ENCODE measurements at regions not wholly inside any gene's neighbourhood (a gene's known extent, or its start where the extent isn't known, plus 50 kb on each side); places are given as distances from the start of the nearest gene placed in this dataset.

DNA sequence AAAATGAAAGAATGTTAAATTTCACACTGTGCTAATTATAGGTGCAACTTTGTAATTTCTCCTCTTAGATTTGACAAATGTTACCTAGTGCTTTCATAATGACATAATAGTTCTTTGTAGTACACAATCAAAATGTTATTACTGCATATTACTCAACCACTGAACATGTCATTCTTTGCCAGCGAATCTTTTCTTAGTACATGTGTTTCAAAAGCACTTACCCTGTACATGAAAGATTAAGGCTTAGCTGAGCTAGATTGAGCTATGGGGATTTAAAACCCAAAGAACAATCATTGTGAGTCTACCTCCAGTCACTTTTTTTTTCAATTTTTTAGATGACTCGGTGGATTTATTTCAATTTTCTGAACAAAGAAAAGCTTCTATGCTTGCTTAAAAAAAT is 123.5 kb upstream of the FERD3L start (continued):
- TF ChIP-seq, protein P1, sequence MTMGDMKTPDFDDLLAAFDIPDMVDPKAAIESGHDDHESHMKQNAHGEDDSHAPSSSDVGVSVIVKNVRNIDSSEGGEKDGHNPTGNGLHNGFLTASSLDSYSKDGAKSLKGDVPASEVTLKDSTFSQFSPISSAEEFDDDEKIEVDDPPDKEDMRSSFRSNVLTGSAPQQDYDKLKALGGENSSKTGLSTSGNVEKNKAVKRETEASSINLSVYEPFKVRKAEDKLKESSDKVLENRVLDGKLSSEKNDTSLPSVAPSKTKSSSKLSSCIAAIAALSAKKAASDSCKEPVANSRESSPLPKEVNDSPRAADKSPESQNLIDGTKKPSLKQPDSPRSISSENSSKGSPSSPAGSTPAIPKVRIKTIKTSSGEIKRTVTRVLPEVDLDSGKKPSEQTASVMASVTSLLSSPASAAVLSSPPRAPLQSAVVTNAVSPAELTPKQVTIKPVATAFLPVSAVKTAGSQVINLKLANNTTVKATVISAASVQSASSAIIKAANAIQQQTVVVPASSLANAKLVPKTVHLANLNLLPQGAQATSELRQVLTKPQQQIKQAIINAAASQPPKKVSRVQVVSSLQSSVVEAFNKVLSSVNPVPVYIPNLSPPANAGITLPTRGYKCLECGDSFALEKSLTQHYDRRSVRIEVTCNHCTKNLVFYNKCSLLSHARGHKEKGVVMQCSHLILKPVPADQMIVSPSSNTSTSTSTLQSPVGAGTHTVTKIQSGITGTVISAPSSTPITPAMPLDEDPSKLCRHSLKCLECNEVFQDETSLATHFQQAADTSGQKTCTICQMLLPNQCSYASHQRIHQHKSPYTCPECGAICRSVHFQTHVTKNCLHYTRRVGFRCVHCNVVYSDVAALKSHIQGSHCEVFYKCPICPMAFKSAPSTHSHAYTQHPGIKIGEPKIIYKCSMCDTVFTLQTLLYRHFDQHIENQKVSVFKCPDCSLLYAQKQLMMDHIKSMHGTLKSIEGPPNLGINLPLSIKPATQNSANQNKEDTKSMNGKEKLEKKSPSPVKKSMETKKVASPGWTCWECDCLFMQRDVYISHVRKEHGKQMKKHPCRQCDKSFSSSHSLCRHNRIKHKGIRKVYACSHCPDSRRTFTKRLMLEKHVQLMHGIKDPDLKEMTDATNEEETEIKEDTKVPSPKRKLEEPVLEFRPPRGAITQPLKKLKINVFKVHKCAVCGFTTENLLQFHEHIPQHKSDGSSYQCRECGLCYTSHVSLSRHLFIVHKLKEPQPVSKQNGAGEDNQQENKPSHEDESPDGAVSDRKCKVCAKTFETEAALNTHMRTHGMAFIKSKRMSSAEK (CRISPR knock-in tag; IDR thresholded peaks at IDR 0.05; ENCODE audit: borderline replicate concordance): no peak
- no peak for TF ChIP-seq CBFB (CRISPR knock-in tag; IDR thresholded peaks at IDR 0.05; ENCODE audit: low read depth)
- TF ChIP-seq GTF2I (CRISPR knock-in tag; conservative IDR thresholded peaks at IDR 0.05): no peak

DNA sequence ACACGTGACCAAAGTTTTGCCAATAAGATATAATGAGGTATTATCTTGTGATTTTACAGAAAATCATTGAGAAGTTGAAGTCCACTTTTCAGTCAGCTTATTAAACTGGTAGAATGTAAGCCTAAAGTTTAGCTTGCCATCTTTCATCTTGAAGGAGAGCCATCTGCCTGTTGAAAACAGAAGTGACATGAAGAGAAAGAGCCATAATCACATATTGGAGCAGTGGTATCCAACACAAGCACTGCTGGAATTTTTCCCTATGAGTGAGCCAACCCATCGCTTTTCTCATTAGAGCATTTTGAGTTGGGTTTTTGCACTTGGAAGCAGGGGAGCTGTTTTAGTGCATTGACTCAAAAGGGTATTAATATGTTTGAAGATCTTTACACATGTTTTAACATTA is 117.6 kb upstream of the FERD3L start:
- no peak overlapping the region for H3K4me3 Mint-ChIP-seq
- H3K27me3 Mint-ChIP-seq (ENCODE audit: low read depth): no peaks in the 10 kb centered on the region
- CTCF ChIA-PET: interaction anchor here (1.0 kb wide), 1 partner anchor 141 kb away, joined by 3 read pairs; no protein-coding TSS in a partner anchor
- no peaks in the 10 kb centered on the region for H3K4me1 Mint-ChIP-seq
- H3K9me3 Mint-ChIP-seq: peaks cover 7% of the 10 kb centered on the region; the same call in 1 of the 2 replicates
- H3K27ac Mint-ChIP-seq: no peak overlapping the region
- ATAC-seq (no peak), DNase-seq (ENCODE audit: low spot score) (no peak)
- POLR2A ChIA-PET: no interaction called here
- H3K36me3 Mint-ChIP-seq: no peaks in the 10 kb centered on the region
- TF ChIP-seq, protein P2, sequence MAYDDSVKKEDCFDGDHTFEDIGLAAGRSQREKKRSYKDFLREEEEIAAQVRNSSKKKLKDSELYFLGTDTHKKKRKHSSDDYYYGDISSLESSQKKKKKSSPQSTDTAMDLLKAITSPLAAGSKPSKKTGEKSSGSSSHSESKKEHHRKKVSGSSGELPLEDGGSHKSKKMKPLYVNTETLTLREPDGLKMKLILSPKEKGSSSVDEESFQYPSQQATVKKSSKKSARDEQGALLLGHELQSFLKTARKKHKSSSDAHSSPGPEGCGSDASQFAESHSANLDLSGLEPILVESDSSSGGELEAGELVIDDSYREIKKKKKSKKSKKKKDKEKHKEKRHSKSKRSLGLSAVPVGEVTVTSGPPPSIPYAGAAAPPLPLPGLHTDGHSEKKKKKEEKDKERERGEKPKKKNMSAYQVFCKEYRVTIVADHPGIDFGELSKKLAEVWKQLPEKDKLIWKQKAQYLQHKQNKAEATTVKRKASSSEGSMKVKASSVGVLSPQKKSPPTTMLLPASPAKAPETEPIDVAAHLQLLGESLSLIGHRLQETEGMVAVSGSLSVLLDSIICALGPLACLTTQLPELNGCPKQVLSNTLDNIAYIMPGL (CRISPR knock-in tag; IDR thresholded peaks at IDR 0.05): no peak
- TF ChIP-seq, protein P3, sequence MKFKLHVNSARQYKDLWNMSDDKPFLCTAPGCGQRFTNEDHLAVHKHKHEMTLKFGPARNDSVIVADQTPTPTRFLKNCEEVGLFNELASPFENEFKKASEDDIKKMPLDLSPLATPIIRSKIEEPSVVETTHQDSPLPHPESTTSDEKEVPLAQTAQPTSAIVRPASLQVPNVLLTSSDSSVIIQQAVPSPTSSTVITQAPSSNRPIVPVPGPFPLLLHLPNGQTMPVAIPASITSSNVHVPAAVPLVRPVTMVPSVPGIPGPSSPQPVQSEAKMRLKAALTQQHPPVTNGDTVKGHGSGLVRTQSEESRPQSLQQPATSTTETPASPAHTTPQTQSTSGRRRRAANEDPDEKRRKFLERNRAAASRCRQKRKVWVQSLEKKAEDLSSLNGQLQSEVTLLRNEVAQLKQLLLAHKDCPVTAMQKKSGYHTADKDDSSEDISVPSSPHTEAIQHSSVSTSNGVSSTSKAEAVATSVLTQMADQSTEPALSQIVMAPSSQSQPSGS (CRISPR knock-in tag; IDR thresholded peaks at IDR 0.05; ENCODE audit: borderline replicate concordance, low read depth): no peak
- TF ChIP-seq, protein P4, sequence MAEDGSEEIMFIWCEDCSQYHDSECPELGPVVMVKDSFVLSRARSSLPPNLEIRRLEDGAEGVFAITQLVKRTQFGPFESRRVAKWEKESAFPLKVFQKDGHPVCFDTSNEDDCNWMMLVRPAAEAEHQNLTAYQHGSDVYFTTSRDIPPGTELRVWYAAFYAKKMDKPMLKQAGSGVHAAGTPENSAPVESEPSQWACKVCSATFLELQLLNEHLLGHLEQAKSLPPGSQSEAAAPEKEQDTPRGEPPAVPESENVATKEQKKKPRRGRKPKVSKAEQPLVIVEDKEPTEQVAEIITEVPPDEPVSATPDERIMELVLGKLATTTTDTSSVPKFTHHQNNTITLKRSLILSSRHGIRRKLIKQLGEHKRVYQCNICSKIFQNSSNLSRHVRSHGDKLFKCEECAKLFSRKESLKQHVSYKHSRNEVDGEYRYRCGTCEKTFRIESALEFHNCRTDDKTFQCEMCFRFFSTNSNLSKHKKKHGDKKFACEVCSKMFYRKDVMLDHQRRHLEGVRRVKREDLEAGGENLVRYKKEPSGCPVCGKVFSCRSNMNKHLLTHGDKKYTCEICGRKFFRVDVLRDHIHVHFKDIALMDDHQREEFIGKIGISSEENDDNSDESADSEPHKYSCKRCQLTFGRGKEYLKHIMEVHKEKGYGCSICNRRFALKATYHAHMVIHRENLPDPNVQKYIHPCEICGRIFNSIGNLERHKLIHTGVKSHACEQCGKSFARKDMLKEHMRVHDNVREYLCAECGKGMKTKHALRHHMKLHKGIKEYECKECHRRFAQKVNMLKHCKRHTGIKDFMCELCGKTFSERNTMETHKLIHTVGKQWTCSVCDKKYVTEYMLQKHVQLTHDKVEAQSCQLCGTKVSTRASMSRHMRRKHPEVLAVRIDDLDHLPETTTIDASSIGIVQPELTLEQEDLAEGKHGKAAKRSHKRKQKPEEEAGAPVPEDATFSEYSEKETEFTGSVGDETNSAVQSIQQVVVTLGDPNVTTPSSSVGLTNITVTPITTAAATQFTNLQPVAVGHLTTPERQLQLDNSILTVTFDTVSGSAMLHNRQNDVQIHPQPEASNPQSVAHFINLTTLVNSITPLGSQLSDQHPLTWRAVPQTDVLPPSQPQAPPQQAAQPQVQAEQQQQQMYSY (CRISPR knock-in tag; IDR thresholded peaks at IDR 0.05): no peak
- no peak for TF ChIP-seq RELA (CRISPR knock-in tag; IDR thresholded peaks at IDR 0.05; ENCODE audit: borderline replicate concordance)
- TF ChIP-seq, protein P5, sequence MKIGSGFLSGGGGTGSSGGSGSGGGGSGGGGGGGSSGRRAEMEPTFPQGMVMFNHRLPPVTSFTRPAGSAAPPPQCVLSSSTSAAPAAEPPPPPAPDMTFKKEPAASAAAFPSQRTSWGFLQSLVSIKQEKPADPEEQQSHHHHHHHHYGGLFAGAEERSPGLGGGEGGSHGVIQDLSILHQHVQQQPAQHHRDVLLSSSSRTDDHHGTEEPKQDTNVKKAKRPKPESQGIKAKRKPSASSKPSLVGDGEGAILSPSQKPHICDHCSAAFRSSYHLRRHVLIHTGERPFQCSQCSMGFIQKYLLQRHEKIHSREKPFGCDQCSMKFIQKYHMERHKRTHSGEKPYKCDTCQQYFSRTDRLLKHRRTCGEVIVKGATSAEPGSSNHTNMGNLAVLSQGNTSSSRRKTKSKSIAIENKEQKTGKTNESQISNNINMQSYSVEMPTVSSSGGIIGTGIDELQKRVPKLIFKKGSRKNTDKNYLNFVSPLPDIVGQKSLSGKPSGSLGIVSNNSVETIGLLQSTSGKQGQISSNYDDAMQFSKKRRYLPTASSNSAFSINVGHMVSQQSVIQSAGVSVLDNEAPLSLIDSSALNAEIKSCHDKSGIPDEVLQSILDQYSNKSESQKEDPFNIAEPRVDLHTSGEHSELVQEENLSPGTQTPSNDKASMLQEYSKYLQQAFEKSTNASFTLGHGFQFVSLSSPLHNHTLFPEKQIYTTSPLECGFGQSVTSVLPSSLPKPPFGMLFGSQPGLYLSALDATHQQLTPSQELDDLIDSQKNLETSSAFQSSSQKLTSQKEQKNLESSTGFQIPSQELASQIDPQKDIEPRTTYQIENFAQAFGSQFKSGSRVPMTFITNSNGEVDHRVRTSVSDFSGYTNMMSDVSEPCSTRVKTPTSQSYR (CRISPR knock-in tag; IDR thresholded peaks at IDR 0.05): no peak
- no peak for TF ChIP-seq GTF2I (CRISPR knock-in tag; conservative IDR thresholded peaks at IDR 0.05)
- no peak for TF ChIP-seq HMGA2 (CRISPR knock-in tag; IDR thresholded peaks at IDR 0.05)
- TF ChIP-seq, protein P6, sequence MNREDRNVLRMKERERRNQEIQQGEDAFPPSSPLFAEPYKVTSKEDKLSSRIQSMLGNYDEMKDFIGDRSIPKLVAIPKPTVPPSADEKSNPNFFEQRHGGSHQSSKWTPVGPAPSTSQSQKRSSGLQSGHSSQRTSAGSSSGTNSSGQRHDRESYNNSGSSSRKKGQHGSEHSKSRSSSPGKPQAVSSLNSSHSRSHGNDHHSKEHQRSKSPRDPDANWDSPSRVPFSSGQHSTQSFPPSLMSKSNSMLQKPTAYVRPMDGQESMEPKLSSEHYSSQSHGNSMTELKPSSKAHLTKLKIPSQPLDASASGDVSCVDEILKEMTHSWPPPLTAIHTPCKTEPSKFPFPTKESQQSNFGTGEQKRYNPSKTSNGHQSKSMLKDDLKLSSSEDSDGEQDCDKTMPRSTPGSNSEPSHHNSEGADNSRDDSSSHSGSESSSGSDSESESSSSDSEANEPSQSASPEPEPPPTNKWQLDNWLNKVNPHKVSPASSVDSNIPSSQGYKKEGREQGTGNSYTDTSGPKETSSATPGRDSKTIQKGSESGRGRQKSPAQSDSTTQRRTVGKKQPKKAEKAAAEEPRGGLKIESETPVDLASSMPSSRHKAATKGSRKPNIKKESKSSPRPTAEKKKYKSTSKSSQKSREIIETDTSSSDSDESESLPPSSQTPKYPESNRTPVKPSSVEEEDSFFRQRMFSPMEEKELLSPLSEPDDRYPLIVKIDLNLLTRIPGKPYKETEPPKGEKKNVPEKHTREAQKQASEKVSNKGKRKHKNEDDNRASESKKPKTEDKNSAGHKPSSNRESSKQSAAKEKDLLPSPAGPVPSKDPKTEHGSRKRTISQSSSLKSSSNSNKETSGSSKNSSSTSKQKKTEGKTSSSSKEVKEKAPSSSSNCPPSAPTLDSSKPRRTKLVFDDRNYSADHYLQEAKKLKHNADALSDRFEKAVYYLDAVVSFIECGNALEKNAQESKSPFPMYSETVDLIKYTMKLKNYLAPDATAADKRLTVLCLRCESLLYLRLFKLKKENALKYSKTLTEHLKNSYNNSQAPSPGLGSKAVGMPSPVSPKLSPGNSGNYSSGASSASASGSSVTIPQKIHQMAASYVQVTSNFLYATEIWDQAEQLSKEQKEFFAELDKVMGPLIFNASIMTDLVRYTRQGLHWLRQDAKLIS (CRISPR knock-in tag; IDR thresholded peaks at IDR 0.05; ENCODE audit: borderline replicate concordance): no peak
- no peak for TF ChIP-seq ZNF219 (CRISPR knock-in tag; IDR thresholded peaks at IDR 0.05; ENCODE audit: borderline replicate concordance)
- TF ChIP-seq ZNF416 (CRISPR knock-in tag; IDR thresholded peaks at IDR 0.05): no peak
- TF ChIP-seq FOXJ3 (CRISPR knock-in tag; IDR thresholded peaks at IDR 0.05; ENCODE audit: borderline replicate concordance): no peak
- TF ChIP-seq, protein P7, sequence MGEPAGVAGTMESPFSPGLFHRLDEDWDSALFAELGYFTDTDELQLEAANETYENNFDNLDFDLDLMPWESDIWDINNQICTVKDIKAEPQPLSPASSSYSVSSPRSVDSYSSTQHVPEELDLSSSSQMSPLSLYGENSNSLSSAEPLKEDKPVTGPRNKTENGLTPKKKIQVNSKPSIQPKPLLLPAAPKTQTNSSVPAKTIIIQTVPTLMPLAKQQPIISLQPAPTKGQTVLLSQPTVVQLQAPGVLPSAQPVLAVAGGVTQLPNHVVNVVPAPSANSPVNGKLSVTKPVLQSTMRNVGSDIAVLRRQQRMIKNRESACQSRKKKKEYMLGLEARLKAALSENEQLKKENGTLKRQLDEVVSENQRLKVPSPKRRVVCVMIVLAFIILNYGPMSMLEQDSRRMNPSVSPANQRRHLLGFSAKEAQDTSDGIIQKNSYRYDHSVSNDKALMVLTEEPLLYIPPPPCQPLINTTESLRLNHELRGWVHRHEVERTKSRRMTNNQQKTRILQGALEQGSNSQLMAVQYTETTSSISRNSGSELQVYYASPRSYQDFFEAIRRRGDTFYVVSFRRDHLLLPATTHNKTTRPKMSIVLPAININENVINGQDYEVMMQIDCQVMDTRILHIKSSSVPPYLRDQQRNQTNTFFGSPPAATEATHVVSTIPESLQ (CRISPR knock-in tag; IDR thresholded peaks at IDR 0.05): no peak
- TF ChIP-seq NFE2L1 (CRISPR knock-in tag; IDR thresholded peaks at IDR 0.05): no peak
- TF ChIP-seq NR3C1 (CRISPR knock-in tag; conservative IDR thresholded peaks at IDR 0.05; ENCODE audit: low read depth): no peak
